ENCODE measurements at regions not wholly inside any gene's neighbourhood (a gene's known extent, or its start where the extent isn't known, plus 50 kb on each side); places are given as distances from the start of the nearest gene placed in this dataset.

DNA sequence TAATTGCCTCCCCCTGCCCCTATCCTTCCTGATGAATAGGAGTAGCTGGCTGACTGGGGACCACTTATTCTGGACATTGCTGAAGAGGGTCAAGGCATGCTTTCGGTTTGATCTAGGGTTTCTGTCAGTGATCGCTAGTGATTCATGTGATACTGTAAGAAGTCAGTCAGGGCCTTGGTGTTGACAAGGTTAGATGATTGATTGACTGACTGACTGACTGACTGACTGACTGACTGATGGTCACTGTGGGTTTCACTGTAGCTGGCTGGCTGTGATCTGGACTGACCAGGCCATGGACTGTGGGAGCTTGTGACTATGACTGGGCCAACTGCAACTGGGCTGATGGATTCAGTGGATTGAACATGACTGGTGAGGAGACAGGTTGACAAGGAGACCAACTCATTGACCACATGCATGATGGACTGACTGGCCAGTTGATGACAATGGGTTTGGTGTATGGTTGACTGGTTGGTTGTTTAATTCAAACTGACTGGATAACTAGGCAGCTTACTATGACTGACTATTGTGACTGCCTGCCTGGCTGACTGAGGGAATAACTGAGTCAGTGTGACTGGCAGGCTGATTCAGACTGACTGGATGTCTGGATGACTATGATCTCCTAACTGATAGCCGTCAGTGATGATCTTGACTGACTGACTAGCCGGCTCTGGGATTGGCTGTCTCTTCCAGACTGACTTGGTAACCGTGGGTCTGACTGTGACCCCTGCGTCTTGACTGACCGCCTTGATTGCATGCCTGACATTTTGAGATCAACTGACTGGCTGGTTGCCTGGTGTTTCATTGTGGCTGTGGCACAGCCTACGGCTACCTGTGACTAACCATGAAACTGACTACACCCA, 509.9 kb downstream of the SHQ1 start:
- TF ChIP-seq, protein P1, sequence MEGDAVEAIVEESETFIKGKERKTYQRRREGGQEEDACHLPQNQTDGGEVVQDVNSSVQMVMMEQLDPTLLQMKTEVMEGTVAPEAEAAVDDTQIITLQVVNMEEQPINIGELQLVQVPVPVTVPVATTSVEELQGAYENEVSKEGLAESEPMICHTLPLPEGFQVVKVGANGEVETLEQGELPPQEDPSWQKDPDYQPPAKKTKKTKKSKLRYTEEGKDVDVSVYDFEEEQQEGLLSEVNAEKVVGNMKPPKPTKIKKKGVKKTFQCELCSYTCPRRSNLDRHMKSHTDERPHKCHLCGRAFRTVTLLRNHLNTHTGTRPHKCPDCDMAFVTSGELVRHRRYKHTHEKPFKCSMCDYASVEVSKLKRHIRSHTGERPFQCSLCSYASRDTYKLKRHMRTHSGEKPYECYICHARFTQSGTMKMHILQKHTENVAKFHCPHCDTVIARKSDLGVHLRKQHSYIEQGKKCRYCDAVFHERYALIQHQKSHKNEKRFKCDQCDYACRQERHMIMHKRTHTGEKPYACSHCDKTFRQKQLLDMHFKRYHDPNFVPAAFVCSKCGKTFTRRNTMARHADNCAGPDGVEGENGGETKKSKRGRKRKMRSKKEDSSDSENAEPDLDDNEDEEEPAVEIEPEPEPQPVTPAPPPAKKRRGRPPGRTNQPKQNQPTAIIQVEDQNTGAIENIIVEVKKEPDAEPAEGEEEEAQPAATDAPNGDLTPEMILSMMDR (IDR thresholded peaks at IDR 0.05) = no peak
- no peak for TF ChIP-seq POLR2A (IDR thresholded peaks at IDR 0.05; ENCODE audit: low read depth)

Measured in esophagus muscularis mucosa (tissue), 3 donors.